ENCODE measurements at regions not wholly inside any gene's neighbourhood (a gene's known extent, or its start where the extent isn't known, plus 50 kb on each side); places are given as distances from the start of the nearest gene placed in this dataset.
"Not testable (repeated sequence)": the region's sequence is repeated elsewhere in the genome, so short reads cannot be mapped to it uniquely, and the experiment has no call there.

GRCh38 chr13:100954430-100955305 is 280.1 kb upstream of the TMTC4 start:
- intact Hi-C loops (cut with micrococcal nuclease), result no loop called here
- Mint-ChIP-seq H3K9me3 (no peaks in the 10 kb centered on the region), H3K27ac (no peak overlapping the region), H3K27me3 (peaks cover under 1% of the 10 kb centered on the region), H3K36me3 (ENCODE audit: low read depth) (no peaks in the 10 kb centered on the region), H3K4me3 (no peak overlapping the region), H3K4me1 (ENCODE audit: low read depth) (no peaks in the 10 kb centered on the region)
- ATAC-seq (no peak), DNase-seq (no peak)
- CTCF ChIA-PET, result no interaction called here
- no peak for TF ChIP-seq CTCF (IDR thresholded peaks at IDR 0.05)
- POLR2A ChIA-PET, result no interaction called here

- TF ChIP-seq CTCF (IDR thresholded peaks at IDR 0.05), result no peak
- no peak overlapping the region for H3K4me3 Mint-ChIP-seq
- no peaks in the 10 kb centered on the region for H3K27me3 Mint-ChIP-seq
- POLR2A ChIA-PET, result no interaction called here
- no peak for ATAC-seq
- no peaks in the 10 kb centered on the region for H3K4me1 Mint-ChIP-seq (ENCODE audit: low read depth)
- no peak for DNase-seq
- no peaks in the 10 kb centered on the region for H3K36me3 Mint-ChIP-seq (ENCODE audit: low read depth)
- no peak overlapping the region for H3K27ac Mint-ChIP-seq
- CTCF ChIA-PET, result no interaction called here
- H3K9me3 Mint-ChIP-seq, result no peaks in the 10 kb centered on the region
- intact Hi-C loops (cut with micrococcal nuclease), result no loop called here
These were observed 276.4 kb upstream of the TMTC4 start for GRCh38 chr13:100951016-100951415.

GRCh38 chr13:100948937-100949336 is 274.3 kb upstream of the TMTC4 start:
- H3K4me3 Mint-ChIP-seq; CTCF ChIA-PET; DNase-seq; ATAC-seq; intact Hi-C loops (cut with micrococcal nuclease); H3K36me3 Mint-ChIP-seq (ENCODE audit: low read depth); H3K27me3 Mint-ChIP-seq; H3K4me1 Mint-ChIP-seq (ENCODE audit: low read depth); H3K27ac Mint-ChIP-seq; H3K9me3 Mint-ChIP-seq; POLR2A ChIA-PET: not testable (repeated sequence)

- TF ChIP-seq CTCF (IDR thresholded peaks at IDR 0.05), result no peak
- Mint-ChIP-seq H3K36me3 (ENCODE audit: low read depth) (no peaks in the 10 kb centered on the region), H3K4me3 (no peak overlapping the region), H3K27me3 (peaks cover 2% of the 10 kb centered on the region), H3K4me1 (ENCODE audit: low read depth) (no peaks in the 10 kb centered on the region), H3K9me3 (no peaks in the 10 kb centered on the region), H3K27ac (no peak overlapping the region)
- CTCF ChIA-PET, result no interaction called here
- ATAC-seq (no peak), DNase-seq (no peak)
- intact Hi-C loops (cut with micrococcal nuclease), result no loop called here
- POLR2A ChIA-PET, result no interaction called here
These were observed 272.0 kb upstream of the TMTC4 start for GRCh38 chr13:100946588-100946987.

- intact Hi-C loops (cut with micrococcal nuclease), result no loop called here
- H3K4me1 Mint-ChIP-seq (ENCODE audit: low read depth), result no peaks in the 10 kb centered on the region
- no peak for ATAC-seq
- H3K27me3 Mint-ChIP-seq, result peaks cover 2% of the 10 kb centered on the region
- no peak for DNase-seq
- H3K9me3 Mint-ChIP-seq, result no peaks in the 10 kb centered on the region
- no peak overlapping the region for H3K4me3 Mint-ChIP-seq
- no peaks in the 10 kb centered on the region for H3K36me3 Mint-ChIP-seq (ENCODE audit: low read depth)
- CTCF ChIA-PET, result no interaction called here
- no peak overlapping the region for H3K27ac Mint-ChIP-seq
- POLR2A ChIA-PET, result no interaction called here
- no peak for TF ChIP-seq CTCF (IDR thresholded peaks at IDR 0.05)
These were observed 270.3 kb upstream of the TMTC4 start for GRCh38 chr13:100944791-100945345.

Data from activated CD8-positive, alpha-beta T cell treated with anti-CD3 and anti-CD28 coated beads for 36 hours (primary cell).